A673 (cell line): ENCODE measurements at regions not wholly inside any gene's neighbourhood (a gene's known extent, or its start where the extent isn't known, plus 50 kb on each side); places are given as distances from the start of the nearest gene placed in this dataset.
"Not testable (repeated sequence)": the region's sequence is repeated elsewhere in the genome, so short reads cannot be mapped to it uniquely, and the experiment has no call there.

Experiments
- BruUV-seq: library from RNA; stranded (reverse); fragments of 400-500 nt; replicated peaks from 2 replicates; lab custom pipeline; 2021; lab: Mats Ljungman, UMichigan
- CTCF ChIA-PET: fragments of 300-600 bp; sonication (Branson Sonifier 250); formaldehyde crosslinking; loops from one replicate; lab custom pipeline; 2022; ENCODE audit warnings: antibody characterized with exemption; lab: Charles Lee
- POLR2A ChIA-PET: fragments of 300-600 bp; sonication (Branson Sonifier 250); formaldehyde crosslinking; loops from one replicate; lab custom pipeline; 2022; ENCODE audit warnings: antibody characterized with exemption; ENCODE audit not compliant: low non-redundant PET; lab: Charles Lee
- DNase-seq: peaks from one replicate; pipeline ENCODE4 v3.0.0-alpha.2; 2015; ENCODE audit warnings: low spot score
- H3K27ac ChIP-seq: fragments of 200-600 bp; sonication (generic); 2 replicates; pipeline ENCODE4 v1.5.1; 2016; ENCODE audit warnings: mixed run types, low read depth, mild to moderate bottlenecking, mixed read lengths, antibody characterized with exemption, low read length; ENCODE audit not compliant: poor library complexity, severe bottlenecking
- H3K27me3 ChIP-seq: fragments of 200-600 bp; sonication (generic); replicated peaks from 2 replicates; pipeline ENCODE4 v1.6.1; 2017; ENCODE audit warnings: mixed run types, low read depth, mild to moderate bottlenecking, mixed read lengths, antibody characterized with exemption, low read length; ENCODE audit not compliant: insufficient read depth, poor library complexity
- H3K36me3 ChIP-seq: fragments of 200-600 bp; sonication (generic); 2 replicates; pipeline ENCODE4 v1.6.1; 2016; ENCODE audit warnings: mixed run types, mild to moderate bottlenecking, mixed read lengths, antibody characterized with exemption, low read length; ENCODE audit not compliant: insufficient read depth, poor library complexity, severe bottlenecking
- H3K4me1 ChIP-seq: fragments of 200-600 bp; sonication (generic); 2 replicates; pipeline ENCODE4 v1.6.1; 2017; ENCODE audit warnings: mixed run types, mild to moderate bottlenecking, mixed read lengths, antibody characterized with exemption, low read length; ENCODE audit not compliant: insufficient read depth, poor library complexity, severe bottlenecking
- H3K4me3 ChIP-seq: fragments of 200-600 bp; sonication (generic); 2 replicates; pipeline ENCODE4 v1.5.1; 2016; ENCODE audit warnings: low read depth, mixed run types, mild to moderate bottlenecking, mixed read lengths, low read length; ENCODE audit not compliant: poor library complexity, severe bottlenecking
- H3K9me3 ChIP-seq: fragments of 200-600 bp; sonication (generic); 2 replicates; pipeline ENCODE4 v1.6.1; 2016; ENCODE audit warnings: mixed run types, low read depth, mild to moderate bottlenecking, mixed read lengths, antibody characterized with exemption, low read length; ENCODE audit not compliant: poor library complexity, severe bottlenecking
- EZH2 ChIP-seq: fragments of 200-600 bp; sonication (generic); IDR thresholded peaks from 2 replicates; pipeline ENCODE4 v1.6.1; 2017; ENCODE audit warnings: borderline replicate concordance, low read depth, mild to moderate bottlenecking, mixed read lengths, antibody characterized with exemption, low read length; ENCODE audit not compliant: poor library complexity, severe bottlenecking
- intact Hi-C: fragments of 100-400 bp; cut with micrococcal nuclease; formaldehyde crosslinking; loops from one replicate; pipeline ENCODE4 v1.10.0; 2022; ENCODE audit not compliant: unreplicated experiment
- TF ChIP-seq, protein P1 (sequence below): fragments of 300-800, 200-600 bp; sonication (generic); conservative IDR thresholded peaks from 2 replicates; pipeline ENCODE4 v1.5.1; 2017; ENCODE audit warnings: low read depth, mild to moderate bottlenecking, antibody characterized with exemption, low read length, moderate library complexity, mixed read lengths

GRCh38 chr17:20805751-20806150 lies 226.2 kb downstream of the CDRT15L2 start:
- no peaks in the 10 kb centered on the region for H3K9me3 ChIP-seq
- no peaks in the 10 kb centered on the region for H3K36me3 ChIP-seq
- intact Hi-C loops: no loop called here
- no peaks in the 10 kb centered on the region for H3K4me1 ChIP-seq
- no peak overlapping the region for H3K4me3 ChIP-seq
- no TSS peak for BruUV-seq
- TF ChIP-seq, protein P1, sequence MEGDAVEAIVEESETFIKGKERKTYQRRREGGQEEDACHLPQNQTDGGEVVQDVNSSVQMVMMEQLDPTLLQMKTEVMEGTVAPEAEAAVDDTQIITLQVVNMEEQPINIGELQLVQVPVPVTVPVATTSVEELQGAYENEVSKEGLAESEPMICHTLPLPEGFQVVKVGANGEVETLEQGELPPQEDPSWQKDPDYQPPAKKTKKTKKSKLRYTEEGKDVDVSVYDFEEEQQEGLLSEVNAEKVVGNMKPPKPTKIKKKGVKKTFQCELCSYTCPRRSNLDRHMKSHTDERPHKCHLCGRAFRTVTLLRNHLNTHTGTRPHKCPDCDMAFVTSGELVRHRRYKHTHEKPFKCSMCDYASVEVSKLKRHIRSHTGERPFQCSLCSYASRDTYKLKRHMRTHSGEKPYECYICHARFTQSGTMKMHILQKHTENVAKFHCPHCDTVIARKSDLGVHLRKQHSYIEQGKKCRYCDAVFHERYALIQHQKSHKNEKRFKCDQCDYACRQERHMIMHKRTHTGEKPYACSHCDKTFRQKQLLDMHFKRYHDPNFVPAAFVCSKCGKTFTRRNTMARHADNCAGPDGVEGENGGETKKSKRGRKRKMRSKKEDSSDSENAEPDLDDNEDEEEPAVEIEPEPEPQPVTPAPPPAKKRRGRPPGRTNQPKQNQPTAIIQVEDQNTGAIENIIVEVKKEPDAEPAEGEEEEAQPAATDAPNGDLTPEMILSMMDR: no peak
- TF ChIP-seq EZH2: no peak
- ChIA-PET CTCF (no interaction called here), POLR2A (no interaction called here)
- no peaks in the 10 kb centered on the region for H3K27me3 ChIP-seq
- no peak for DNase-seq
- no peak overlapping the region for H3K27ac ChIP-seq

DNA sequence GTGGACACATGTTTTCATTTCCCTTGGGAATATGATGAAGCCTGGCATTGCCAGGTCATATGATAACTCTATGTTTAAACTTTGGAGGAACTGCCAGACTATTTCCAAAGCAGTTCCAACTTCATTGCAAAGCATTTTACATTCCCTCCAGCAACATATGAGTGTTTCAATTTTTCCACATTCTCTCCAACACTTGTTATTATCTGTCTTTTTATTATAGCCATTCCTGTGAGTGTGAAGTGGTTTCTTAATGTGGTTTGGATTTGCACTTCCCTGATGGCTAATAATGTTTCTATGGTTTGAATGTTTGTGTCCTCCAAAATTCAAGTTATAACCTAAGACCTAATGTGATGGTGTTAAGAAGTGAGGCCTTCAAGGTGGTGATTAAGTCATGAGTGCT lies 228.0 kb downstream of the CDRT15L2 start:
- H3K9me3 ChIP-seq, H3K4me1 ChIP-seq, POLR2A ChIA-PET, BruUV-seq, H3K27me3 ChIP-seq, H3K36me3 ChIP-seq, intact Hi-C loops, DNase-seq, H3K4me3 ChIP-seq, CTCF ChIA-PET, H3K27ac ChIP-seq: not testable (repeated sequence)

GRCh38 chr17:20815410-20815809 lies 227.4 kb downstream of the USP22 start:
- H3K27me3 ChIP-seq, H3K4me1 ChIP-seq, DNase-seq, H3K9me3 ChIP-seq, H3K4me3 ChIP-seq, CTCF ChIA-PET, H3K36me3 ChIP-seq, BruUV-seq, H3K27ac ChIP-seq: not testable (repeated sequence)
- intact Hi-C loops: loop anchor here (10.0 kb wide), 1 partner anchor 61 kb away; no protein-coding TSS in a partner anchor
- POLR2A ChIA-PET: interaction anchor here (0.5 to 0.6 kb wide), 2 partner anchors 15 to 734 kb away, joined by 3 read pairs; no protein-coding TSS in a partner anchor

DNA sequence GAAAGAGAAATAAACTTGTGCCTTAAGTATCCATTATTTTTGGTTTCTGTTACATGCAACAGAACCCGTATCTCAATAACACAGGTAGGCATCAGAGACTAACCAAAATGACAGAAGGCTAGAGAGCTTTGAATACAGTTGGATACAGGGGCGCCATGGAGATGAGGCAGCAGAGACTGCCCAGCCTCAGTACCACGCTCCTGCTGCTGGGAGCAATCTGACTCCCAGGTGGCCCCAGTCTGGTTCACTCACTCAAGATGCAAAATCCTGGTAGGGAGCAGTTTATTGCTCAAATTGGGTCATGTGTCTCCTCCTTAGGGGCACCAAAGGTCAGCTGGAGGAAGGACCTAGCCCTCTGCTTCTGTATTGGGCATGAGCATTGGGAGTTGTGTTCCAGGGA lies 218.9 kb downstream of the USP22 start:
- POLR2A ChIA-PET: no interaction called here
- Histone ChIP-seq H3K4me1 (no peaks in the 10 kb centered on the region), H3K27me3 (no peaks in the 10 kb centered on the region), H3K36me3 (no peaks in the 10 kb centered on the region), H3K27ac (no peak overlapping the region), H3K4me3 (no peak overlapping the region), H3K9me3 (no peaks in the 10 kb centered on the region)
- CTCF ChIA-PET: no interaction called here
- BruUV-seq: no TSS peak
- DNase-seq: no peak
- intact Hi-C loops: no loop called here
- no peak for TF ChIP-seq EZH2

DNA sequence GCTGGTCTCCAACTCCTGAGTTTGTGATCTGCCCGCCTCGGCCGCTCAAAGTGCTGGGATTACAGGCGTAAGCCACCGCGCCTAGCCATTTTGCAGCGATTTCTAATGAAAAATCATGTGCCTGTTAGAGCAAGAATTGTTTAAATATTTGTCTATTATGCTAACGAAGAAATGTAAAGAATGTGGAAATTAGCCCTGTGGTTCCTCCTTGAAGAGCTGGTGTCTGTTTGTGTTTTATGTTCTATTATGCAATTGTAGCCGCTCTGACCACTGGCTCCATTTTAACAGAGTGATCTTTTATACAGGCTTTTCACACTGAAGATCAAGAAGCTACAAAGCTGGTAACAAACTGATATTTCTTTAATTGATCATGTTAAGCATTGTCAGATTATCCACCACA lies 217.3 kb downstream of the USP22 start:
- TF ChIP-seq EZH2: no peak
- TF ChIP-seq, protein P1: no peak
- intact Hi-C loops: no loop called here

DNA sequence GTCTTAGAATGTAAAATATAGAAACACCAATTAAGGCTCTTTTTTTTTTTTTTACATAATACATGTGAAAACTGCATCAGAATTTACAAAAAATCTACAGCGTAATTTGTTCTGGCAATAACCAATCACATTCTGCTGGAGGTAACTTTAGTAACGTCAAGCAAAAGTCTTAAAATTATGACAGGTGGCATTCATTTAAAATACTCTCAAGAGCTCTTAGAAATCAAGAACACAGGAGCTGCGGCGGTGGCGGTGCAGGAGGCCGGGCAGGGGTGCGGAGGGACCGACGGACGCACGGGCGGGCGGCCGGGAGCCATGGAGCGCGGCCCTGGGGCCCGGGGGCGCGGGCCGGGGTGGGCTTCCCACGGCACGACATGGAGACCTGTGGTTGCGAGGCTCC lies 202.4 kb downstream of the USP22 start:
- H3K9me3 ChIP-seq, BruUV-seq, H3K4me1 ChIP-seq, POLR2A ChIA-PET, H3K36me3 ChIP-seq, intact Hi-C loops, H3K4me3 ChIP-seq, DNase-seq, H3K27ac ChIP-seq: not testable (repeated sequence)
- CTCF ChIA-PET: interaction anchor here (0.5 kb wide), 1 partner anchor 132 kb away, joined by 6 read pairs; no protein-coding TSS in a partner anchor
- H3K27me3 ChIP-seq: peaks cover 24% of the 10 kb centered on the region

More for the DNA sequence above, 217.3 kb downstream of the USP22 start:
- ChIA-PET CTCF (no interaction called here), POLR2A (no interaction called here)
- Histone ChIP-seq H3K9me3 (no peaks in the 10 kb centered on the region), H3K4me3 (no peak overlapping the region), H3K27me3 (no peaks in the 10 kb centered on the region), H3K4me1 (no peaks in the 10 kb centered on the region), H3K36me3 (no peaks in the 10 kb centered on the region), H3K27ac (no peak overlapping the region)
- DNase-seq: no peak
- BruUV-seq: no TSS peak
